ENCODE measurements at regions not wholly inside any gene's neighbourhood (a gene's known extent, or its start where the extent isn't known, plus 50 kb on each side); places are given as distances from the start of the nearest gene placed in this dataset.
A peak's percentile ranks its signal among the peaks of the same experiment; 100 is the strongest.

- TF ChIP-seq ZNF280A (IDR thresholded peaks at IDR 0.05; ENCODE audit: low read depth, partially characterized antibody) (peak; percentile 86), SMAD2 (IDR thresholded peaks at IDR 0.05; ENCODE audit: low read depth, low read length) (no peak), RB1 (IDR thresholded peaks at IDR 0.05; ENCODE audit: low read depth) (no peak), GATA2 (CRISPR knock-in tag; IDR thresholded peaks at IDR 0.05) (peak; percentile 85), MAFF (IDR thresholded peaks at IDR 0.05; ENCODE audit: low read length) (no peak), TFE3 (CRISPR knock-in tag; IDR thresholded peaks at IDR 0.05) (no peak), CREM (IDR thresholded peaks at IDR 0.05; ENCODE audit: low read depth) (no peak), ZNF57 (CRISPR knock-in tag; IDR thresholded peaks at IDR 0.05) (no peak), NBN (IDR thresholded peaks at IDR 0.05; ENCODE audit: low read depth) (no peak), FOXO4 (CRISPR knock-in tag; IDR thresholded peaks at IDR 0.05) (no peak), CREB3 (tag; conservative IDR thresholded peaks at IDR 0.05; ENCODE audit: low read depth) (peak; percentile 91), RFX1 (IDR thresholded peaks at IDR 0.05) (no peak), DMBX1 (CRISPR knock-in tag; IDR thresholded peaks at IDR 0.05; ENCODE audit: borderline replicate concordance) (peak; percentile 90), ZNF184 (CRISPR knock-in tag; IDR thresholded peaks at IDR 0.05) (no peak), MTA2 (IDR thresholded peaks at IDR 0.05; ENCODE audit: low read depth) (peak; percentile 73), ATF2 (CRISPR knock-in tag; IDR thresholded peaks at IDR 0.05) (no peak), ZNF785 (CRISPR knock-in tag; IDR thresholded peaks at IDR 0.05) (no peak), MTF1 (CRISPR knock-in tag; IDR thresholded peaks at IDR 0.05; ENCODE audit: borderline replicate concordance) (peak; percentile 78; the same call in 1 of the 2 replicates), NFE2L1 (tag; IDR thresholded peaks at IDR 0.05; ENCODE audit: borderline replicate concordance, low read depth) (no peak), ZNF197 (CRISPR knock-in tag; IDR thresholded peaks at IDR 0.05; ENCODE audit: low read depth) (no peak)
Observed at GRCh38 chr4:128686032-128686465, 123.5 kb upstream of the JADE1 start (continued).
